CD14-positive monocyte (primary cell): ENCODE measurements at regions not wholly inside any gene's neighbourhood (a gene's known extent, or its start where the extent isn't known, plus 50 kb on each side); places are given as distances from the start of the nearest gene placed in this dataset.

ENCODE experiments used
- DNase-seq, 3 donors: peaks; one replicate each; pipeline ENCODE4 v3.0.0-alpha.2; 2011 to 2022
- H2AFZ ChIP-seq: 2 replicates; pipeline ENCODE4 v1.6.0; 2012; ENCODE audit warnings: mild to moderate bottlenecking, low read depth, low read length, inconsistent platforms; ENCODE audit not compliant: insufficient read depth, poor library complexity, severe bottlenecking
- H3K27ac ChIP-seq, 2 donors: 1 replicate in 1 of 2; 2 replicates in 1 of 2; pipeline ENCODE4 v1.5.1; 2012 to 2013; ENCODE audit warnings: low read length in 2 of 2, control low read depth in 1 of 2, inconsistent platforms in 1 of 2, low read depth in 1 of 2, mild to moderate bottlenecking in 1 of 2
- H3K27me3 ChIP-seq, 2 donors: one replicate each; pipeline versions ENCODE4 v1.6.0 to v1.6.1; 2011 to 2013; ENCODE audit warnings: low read length in 2 of 2; ENCODE audit not compliant: control insufficient read depth in 2 of 2, insufficient read depth in 2 of 2
- H3K36me3 ChIP-seq, 2 donors: replicated peaks in 1 of 2; 1 replicate in 1 of 2; 2 replicates in 1 of 2; pipeline versions ENCODE4 v1.5.1 to v1.6.1; 2012 to 2013; ENCODE audit warnings: low read length in 2 of 2, control low read depth in 1 of 2, inconsistent platforms in 1 of 2, mild to moderate bottlenecking in 1 of 2; ENCODE audit not compliant: insufficient read depth in 2 of 2, control insufficient read depth in 1 of 2
- H3K4me1 ChIP-seq, 2 donors: 1 replicate in 1 of 2; 2 replicates in 1 of 2; pipeline versions ENCODE4 v1.5.1 to v1.6.1; 2012 to 2013; ENCODE audit warnings: low read length in 2 of 2, control low read depth in 1 of 2, inconsistent platforms in 1 of 2, mild to moderate bottlenecking in 1 of 2, moderate library complexity in 1 of 2; ENCODE audit not compliant: insufficient read depth in 2 of 2, control insufficient read depth in 1 of 2
- H3K4me2 ChIP-seq: replicated peaks from 2 replicates; pipeline ENCODE3; 2012; ENCODE audit warnings: low read length, moderate library complexity, mild to moderate bottlenecking; ENCODE audit not compliant: poor library complexity, severe bottlenecking; ENCODE audit errors: extremely low read depth
- H3K4me3 ChIP-seq, 3 experiments: fragments of 200-600 bp in 1 of 3; sonication (generic) in 1 of 3; replicated peaks in 1 of 3; 1 replicate in 2 of 3; 2 replicates in 1 of 3; pipeline ENCODE4 v1.5.1; 2011 to 2013; ENCODE audit warnings: low read length in 3 of 3, mild to moderate bottlenecking in 3 of 3, control low read depth in 2 of 3, low read depth in 2 of 3, inconsistent platforms in 1 of 3, moderate library complexity in 1 of 3
- H3K79me2 ChIP-seq: 2 replicates; pipeline ENCODE4 v1.6.0; 2012; ENCODE audit warnings: mild to moderate bottlenecking, control low read depth, inconsistent platforms, low read length, moderate library complexity; ENCODE audit not compliant: insufficient read depth
- H3K9ac ChIP-seq: 2 replicates; pipeline ENCODE4 v1.6.0; 2017; ENCODE audit warnings: low read length, mild to moderate bottlenecking; ENCODE audit not compliant: insufficient read depth, poor library complexity, severe bottlenecking
- H3K9me3 ChIP-seq, 2 donors: replicated peaks in 1 of 2; 1 replicate in 1 of 2; 2 replicates in 1 of 2; pipeline versions ENCODE4 v1.5.1 to v1.6.1; 2012 to 2013; ENCODE audit warnings: low read length in 2 of 2, control low read depth in 1 of 2; ENCODE audit not compliant: control insufficient read depth in 1 of 2, insufficient read depth in 1 of 2
- H4K20me1 ChIP-seq: 2 replicates; pipeline ENCODE4 v1.6.0; 2012; ENCODE audit warnings: mild to moderate bottlenecking, low read length, control low read depth, moderate library complexity; ENCODE audit not compliant: insufficient read depth
- H3K27ac Mint-ChIP-seq, 7 donors: one replicate each; pipeline ENCODE4 v1.8.0; 2020; ENCODE audit warnings: mild to moderate bottlenecking in 7 of 7, mixed read lengths in 7 of 7, moderate library complexity in 6 of 7, inconsistent platforms in 2 of 7
- H3K27me3 Mint-ChIP-seq, 3 donors: one replicate each; pipeline ENCODE4 v1.8.0; 2021 to 2022; ENCODE audit warnings: low read depth in 3 of 3, mild to moderate bottlenecking in 3 of 3, mixed read lengths in 3 of 3, moderate library complexity in 3 of 3, inconsistent platforms in 1 of 3
- H3K36me3 Mint-ChIP-seq, 2 donors: one replicate each; pipeline ENCODE4 v1.8.0; 2020; ENCODE audit warnings: mixed read lengths in 2 of 2, inconsistent platforms in 1 of 2, mild to moderate bottlenecking in 1 of 2
- H3K4me1 Mint-ChIP-seq: one replicate; pipeline ENCODE4 v1.8.0; 2020; ENCODE audit warnings: mild to moderate bottlenecking, mixed read lengths
- H3K4me3 Mint-ChIP-seq, 2 donors: one replicate each; pipeline ENCODE4 v1.8.0; 2020; ENCODE audit warnings: mild to moderate bottlenecking in 2 of 2, mixed read lengths in 2 of 2, moderate library complexity in 1 of 2
- H3K9me3 Mint-ChIP-seq, 7 donors: one replicate each; pipeline ENCODE4 v1.8.0; 2020 to 2022; ENCODE audit warnings: mixed read lengths in 7 of 7, mild to moderate bottlenecking in 6 of 7, moderate library complexity in 6 of 7, inconsistent platforms in 2 of 7
- CTCF ChIP-seq: fragments of 200-600 bp; IDR thresholded peaks from one replicate; pipeline ENCODE4 v1.8.0; 2022; ENCODE audit warnings: antibody characterized with exemption, mild to moderate bottlenecking
- WGBS: methylation state at CpG from one replicate; pipeline ENCODE4 v1.1.5; 2013; ENCODE audit warnings: missing lambda C conversion rate; ENCODE audit not compliant: insufficient coverage; 5-methylcytosine and 5-hydroxymethylcytosine counted together
- intact Hi-C, 2 donors: fragments of 100-400 bp; cut with micrococcal nuclease; formaldehyde crosslinking; loops; one replicate each; pipeline versions ENCODE4 v1.15.0 to v1.15.1; 2023

GRCh38 chr18:41459656-41460055, 495.4 kb upstream of the PIK3C3 start:
- no peaks in the 10 kb centered on the region for H3K27me3 ChIP-seq
- H2AFZ ChIP-seq = no peak overlapping the region
- H3K4me3 Mint-ChIP-seq = no peak overlapping the region
- no peaks in the 10 kb centered on the region for H3K4me1 Mint-ChIP-seq
- H3K9me3 ChIP-seq = no peaks in the 10 kb centered on the region
- no peaks in the 10 kb centered on the region for H3K4me1 ChIP-seq
- H3K9ac ChIP-seq = no peak overlapping the region
- no peaks in the 10 kb centered on the region for H3K27me3 Mint-ChIP-seq
- H3K36me3 Mint-ChIP-seq = no peaks in the 10 kb centered on the region
- no peak overlapping the region for H3K4me2 ChIP-seq
- H3K36me3 ChIP-seq = no peaks in the 10 kb centered on the region
- intact Hi-C loops = no loop called here
- whole genome bisulfite sequencing = no CpG with 5 or more reads among the region's 2 CpGs
- H3K27ac ChIP-seq = no peak overlapping the region
- no peak overlapping the region for H3K4me3 ChIP-seq
- no peak for DNase-seq
- H3K27ac Mint-ChIP-seq = no peak overlapping the region
- peaks cover 0 to 3% (median 0%) of the 10 kb centered on the region in 7 donors for H3K9me3 Mint-ChIP-seq
- H4K20me1 ChIP-seq = no peaks in the 10 kb centered on the region
- no peak for TF ChIP-seq CTCF
- H3K79me2 ChIP-seq = no peaks in the 10 kb centered on the region

- H3K4me1 Mint-ChIP-seq = no peaks in the 10 kb centered on the region
- H2AFZ ChIP-seq = no peak overlapping the region
- intact Hi-C loops = no loop called here
- H3K4me3 Mint-ChIP-seq = no peak overlapping the region
- H3K36me3 Mint-ChIP-seq = no peaks in the 10 kb centered on the region
- H3K36me3 ChIP-seq = no peaks in the 10 kb centered on the region
- TF ChIP-seq CTCF = no peak
- no peaks in the 10 kb centered on the region for H3K27me3 Mint-ChIP-seq
- no peak overlapping the region for H3K27ac ChIP-seq
- 79% methylated on average over 3 of the region's 3 CpGs for WGBS
- H4K20me1 ChIP-seq = no peaks in the 10 kb centered on the region
- H3K4me2 ChIP-seq = no peak overlapping the region
- no peaks in the 10 kb centered on the region for H3K4me1 ChIP-seq
- no peaks in the 10 kb centered on the region for H3K79me2 ChIP-seq
- H3K9ac ChIP-seq = no peak overlapping the region
- no peaks in the 10 kb centered on the region for H3K27me3 ChIP-seq
- peaks cover 0 to 3% (median 0%) of the 10 kb centered on the region in 7 donors for H3K9me3 Mint-ChIP-seq
- H3K9me3 ChIP-seq = no peaks in the 10 kb centered on the region
- DNase-seq = no peak
- no peak overlapping the region for H3K27ac Mint-ChIP-seq
- H3K4me3 ChIP-seq = no peak overlapping the region
Observed at GRCh38 chr18:41458376-41458775, 496.7 kb upstream of the PIK3C3 start.
